ENCODE measurements at regions not wholly inside any gene's neighbourhood (a gene's known extent, or its start where the extent isn't known, plus 50 kb on each side); places are given as distances from the start of the nearest gene placed in this dataset.

GRCh38 chrY:7204456-7204855, 292.9 kb upstream of the AMELY start:
- TF ChIP-seq, protein P1, sequence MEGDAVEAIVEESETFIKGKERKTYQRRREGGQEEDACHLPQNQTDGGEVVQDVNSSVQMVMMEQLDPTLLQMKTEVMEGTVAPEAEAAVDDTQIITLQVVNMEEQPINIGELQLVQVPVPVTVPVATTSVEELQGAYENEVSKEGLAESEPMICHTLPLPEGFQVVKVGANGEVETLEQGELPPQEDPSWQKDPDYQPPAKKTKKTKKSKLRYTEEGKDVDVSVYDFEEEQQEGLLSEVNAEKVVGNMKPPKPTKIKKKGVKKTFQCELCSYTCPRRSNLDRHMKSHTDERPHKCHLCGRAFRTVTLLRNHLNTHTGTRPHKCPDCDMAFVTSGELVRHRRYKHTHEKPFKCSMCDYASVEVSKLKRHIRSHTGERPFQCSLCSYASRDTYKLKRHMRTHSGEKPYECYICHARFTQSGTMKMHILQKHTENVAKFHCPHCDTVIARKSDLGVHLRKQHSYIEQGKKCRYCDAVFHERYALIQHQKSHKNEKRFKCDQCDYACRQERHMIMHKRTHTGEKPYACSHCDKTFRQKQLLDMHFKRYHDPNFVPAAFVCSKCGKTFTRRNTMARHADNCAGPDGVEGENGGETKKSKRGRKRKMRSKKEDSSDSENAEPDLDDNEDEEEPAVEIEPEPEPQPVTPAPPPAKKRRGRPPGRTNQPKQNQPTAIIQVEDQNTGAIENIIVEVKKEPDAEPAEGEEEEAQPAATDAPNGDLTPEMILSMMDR (IDR thresholded peaks at IDR 0.05): no peak
- Histone ChIP-seq H3K27me3 (replicated peaks; ENCODE audit: insufficient read depth) (no peaks in the 10 kb centered on the region), H3K4me3 (no peak overlapping the region), H3K4me1 (ENCODE audit: control insufficient read depth in 1 of 2, low read depth in 2 of 2) (no peaks in the 10 kb centered on the region), H3K36me3 (no peaks in the 10 kb centered on the region), H3K9me3 (no peaks in the 10 kb centered on the region), H3K27ac (no peak overlapping the region)
- DNase-seq (ENCODE audit: low spot score): no peak
- no peak for ATAC-seq (ENCODE audit: insufficient number of reproducible peaks, low FRiP score, low read depth)

GRCh38 chrY:7182591-7182990, 271.0 kb upstream of the AMELY start:
- H3K27ac ChIP-seq: no peak overlapping the region
- no peaks in the 10 kb centered on the region for H3K9me3 ChIP-seq
- DNase-seq (ENCODE audit: low spot score): no peak
- TF ChIP-seq, protein P1 (IDR thresholded peaks at IDR 0.05): no peak
- no peaks in the 10 kb centered on the region for H3K36me3 ChIP-seq
- no peak overlapping the region for H3K4me3 ChIP-seq
- no peaks in the 10 kb centered on the region for H3K4me1 ChIP-seq (ENCODE audit: control insufficient read depth in 1 of 2, low read depth in 2 of 2)
- ATAC-seq (ENCODE audit: insufficient number of reproducible peaks, low FRiP score, low read depth): no peak
- no peaks in the 10 kb centered on the region for H3K27me3 ChIP-seq (replicated peaks; ENCODE audit: insufficient read depth)

DNA sequence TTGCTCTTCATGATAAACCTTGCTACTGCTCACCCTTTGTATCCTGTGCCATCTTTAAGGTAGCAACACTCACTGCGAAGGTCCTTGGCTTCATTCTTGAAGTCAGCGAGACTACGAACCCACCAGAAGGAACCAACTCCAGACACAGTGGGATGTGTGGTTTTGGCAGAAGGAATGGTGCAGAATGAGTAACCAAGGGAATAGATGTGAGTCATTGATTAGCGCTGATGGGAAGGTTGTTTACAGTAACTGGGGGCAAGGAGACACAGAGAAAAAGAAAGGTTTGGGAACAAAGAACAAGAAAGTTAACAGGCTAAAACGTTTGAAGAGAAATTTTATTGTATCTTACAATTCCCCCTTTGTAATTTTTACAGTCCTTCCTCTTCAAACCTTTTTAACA, 266.1 kb upstream of the AMELY start:
- no peaks in the 10 kb centered on the region for H3K9me3 ChIP-seq
- no peaks in the 10 kb centered on the region for H3K4me1 ChIP-seq (ENCODE audit: control insufficient read depth in 1 of 2, low read depth in 2 of 2)
- ATAC-seq (ENCODE audit: insufficient number of reproducible peaks, low FRiP score, low read depth) (no peak), DNase-seq (ENCODE audit: low spot score) (no peak)
- no peak overlapping the region for H3K27ac ChIP-seq
- no peak overlapping the region for H3K4me3 ChIP-seq
- no peaks in the 10 kb centered on the region for H3K36me3 ChIP-seq
- H3K27me3 ChIP-seq (replicated peaks; ENCODE audit: insufficient read depth): no peaks in the 10 kb centered on the region
- TF ChIP-seq, protein P1 (IDR thresholded peaks at IDR 0.05): no peak

DNA sequence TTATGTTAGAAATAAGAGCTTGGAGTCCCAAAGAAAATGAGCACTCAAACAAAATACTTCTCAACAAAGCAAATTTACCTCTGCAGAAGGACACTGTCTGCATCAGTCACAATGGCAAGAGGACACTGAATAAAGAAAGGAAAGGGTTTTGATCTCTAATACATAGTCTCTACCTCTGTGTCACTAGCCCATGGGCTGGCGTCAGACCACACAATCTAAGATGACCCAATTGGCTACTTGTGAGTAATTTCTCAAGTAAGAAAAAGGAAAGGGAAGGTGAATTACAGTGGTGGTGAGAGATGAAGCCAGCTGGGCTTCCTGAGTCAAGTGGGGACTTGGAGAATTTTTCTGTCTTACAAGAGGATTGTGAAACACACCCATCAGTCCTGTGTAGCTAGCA, 257.9 kb upstream of the AMELY start:
- Histone ChIP-seq H3K27me3 (replicated peaks; ENCODE audit: insufficient read depth) (no peaks in the 10 kb centered on the region), H3K4me3 (no peak overlapping the region), H3K9me3 (no peaks in the 10 kb centered on the region), H3K36me3 (no peaks in the 10 kb centered on the region), H3K4me1 (ENCODE audit: control insufficient read depth in 1 of 2, low read depth in 2 of 2) (no peaks in the 10 kb centered on the region), H3K27ac (no peak overlapping the region)
- TF ChIP-seq, protein P1 (IDR thresholded peaks at IDR 0.05): no peak
- no peak for DNase-seq (ENCODE audit: low spot score)
- ATAC-seq (ENCODE audit: insufficient number of reproducible peaks, low FRiP score, low read depth): no peak

DNA sequence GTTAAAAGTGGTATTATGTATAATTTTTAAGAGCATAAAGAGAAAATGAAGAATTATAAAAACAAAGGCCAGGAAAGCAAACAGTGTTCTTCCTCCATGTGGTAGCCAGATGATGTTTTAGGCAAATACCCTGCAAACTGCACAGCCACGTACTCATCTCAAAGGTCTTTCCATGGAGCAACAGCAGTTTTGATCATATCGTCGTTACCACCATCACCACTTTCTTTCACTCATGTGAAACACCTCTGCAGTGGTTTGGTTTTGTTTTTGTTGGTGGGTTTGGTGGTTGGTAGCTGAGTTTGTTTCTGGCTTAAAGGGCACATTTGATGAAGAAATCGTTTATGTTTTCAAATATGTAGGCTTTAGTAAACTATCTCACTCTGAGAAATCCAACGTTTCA, 229.9 kb upstream of the AMELY start:
- Histone ChIP-seq H3K27me3 (replicated peaks; ENCODE audit: insufficient read depth) (no peaks in the 10 kb centered on the region), H3K36me3 (no peaks in the 10 kb centered on the region), H3K4me3 (no peak overlapping the region), H3K9me3 (no peaks in the 10 kb centered on the region), H3K27ac (no peak overlapping the region), H3K4me1 (ENCODE audit: control insufficient read depth in 1 of 2, low read depth in 2 of 2) (no peaks in the 10 kb centered on the region)
- ATAC-seq (ENCODE audit: insufficient number of reproducible peaks, low FRiP score, low read depth): no peak
- TF ChIP-seq, protein P1 (IDR thresholded peaks at IDR 0.05): no peak
- no peak for DNase-seq (ENCODE audit: low spot score)
